Chondrocyte (in vitro differentiated cells): ENCODE measurements at regions not wholly inside any gene's neighbourhood (a gene's known extent, or its start where the extent isn't known, plus 50 kb on each side); places are given as distances from the start of the nearest gene placed in this dataset.

ENCODE experiments used
- DNase-seq: peaks from one replicate; pipeline ENCODE4 v3.0.0; 2021; ENCODE audit warnings: mixed read lengths, low spot score
- H3K27ac Mint-ChIP-seq: one replicate; pipeline ENCODE4 v1.8.0; 2021; ENCODE audit warnings: mild to moderate bottlenecking, moderate library complexity, mixed read lengths; ENCODE audit not compliant: unreplicated experiment
- H3K27me3 Mint-ChIP-seq: 2 replicates; pipeline ENCODE4 v1.8.0; 2021; ENCODE audit warnings: low read depth, mixed read lengths
- H3K36me3 Mint-ChIP-seq: 2 replicates; pipeline ENCODE4 v1.8.0; 2021; ENCODE audit warnings: low read depth, mixed read lengths
- H3K4me1 Mint-ChIP-seq: 2 replicates; pipeline ENCODE4 v1.8.0; 2021; ENCODE audit warnings: low read depth, mild to moderate bottlenecking, mixed read lengths
- H3K4me3 Mint-ChIP-seq: one replicate; pipeline ENCODE4 v1.8.0; 2021; ENCODE audit warnings: mild to moderate bottlenecking, moderate library complexity, mixed read lengths; ENCODE audit not compliant: unreplicated experiment
- H3K9me3 Mint-ChIP-seq: 2 replicates; pipeline ENCODE4 v1.8.0; 2021; ENCODE audit warnings: low read depth, mixed read lengths
- TF ChIP-seq, protein P1 (sequence below): fragments of 200-600 bp; sonication (generic); IDR thresholded peaks from 2 replicates; pipeline ENCODE4 v1.5.0; 2021; ENCODE audit warnings: antibody characterized with exemption, mild to moderate bottlenecking, moderate library complexity

DNA sequence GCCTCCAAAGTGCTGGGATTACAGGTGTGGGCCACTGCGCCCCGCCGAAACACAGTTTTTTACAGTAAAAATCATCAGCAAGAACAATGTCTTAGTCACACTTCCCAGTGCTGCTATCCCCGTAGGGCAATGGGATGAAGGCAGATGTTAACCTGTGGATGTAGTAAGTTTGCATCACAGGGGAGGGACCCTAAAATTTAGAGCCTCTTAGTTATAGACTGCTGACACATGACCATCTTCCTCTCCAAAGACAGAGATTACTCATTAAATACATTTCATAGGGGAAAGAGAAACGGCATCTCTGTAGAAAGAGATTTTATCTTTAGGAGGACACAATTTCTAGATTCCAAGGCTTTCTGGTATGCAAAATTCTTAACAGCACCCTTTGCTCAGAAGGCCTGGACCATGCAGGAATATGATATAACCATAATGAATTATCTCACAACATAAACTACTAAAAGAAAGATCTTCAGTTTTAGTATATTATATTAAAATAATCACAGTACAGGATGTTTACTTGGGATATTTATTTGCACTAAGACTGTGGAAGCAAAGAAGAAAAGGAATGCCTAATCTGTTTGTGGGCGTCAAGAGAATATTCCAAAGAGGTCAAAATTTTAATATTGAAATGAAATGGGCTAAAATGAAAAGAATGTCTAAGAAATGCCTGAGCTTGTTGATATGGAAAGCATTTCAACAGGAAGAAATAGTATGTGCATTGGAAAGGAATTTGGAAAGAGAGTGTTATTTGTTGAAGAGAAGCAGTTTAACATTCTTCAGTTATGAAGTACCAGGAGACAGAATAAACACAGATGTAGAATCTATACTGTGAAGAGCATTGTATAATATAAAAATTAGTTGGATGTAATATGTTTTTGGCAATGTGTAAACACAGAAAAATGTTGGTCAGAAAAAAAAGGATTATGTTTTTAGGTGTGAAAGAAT is 1228.3 kb upstream of the CHAC2 start:
- Mint-ChIP-seq H3K27me3 (no peaks in the 10 kb centered on the region), H3K36me3 (no peaks in the 10 kb centered on the region), H3K4me3 (no peak overlapping the region), H3K9me3 (peaks cover 1% of the 10 kb centered on the region), H3K27ac (peak overlapping the region; percentile 8), H3K4me1 (peaks cover 17% of the 10 kb centered on the region)
- no peak for DNase-seq
- TF ChIP-seq, protein P1, sequence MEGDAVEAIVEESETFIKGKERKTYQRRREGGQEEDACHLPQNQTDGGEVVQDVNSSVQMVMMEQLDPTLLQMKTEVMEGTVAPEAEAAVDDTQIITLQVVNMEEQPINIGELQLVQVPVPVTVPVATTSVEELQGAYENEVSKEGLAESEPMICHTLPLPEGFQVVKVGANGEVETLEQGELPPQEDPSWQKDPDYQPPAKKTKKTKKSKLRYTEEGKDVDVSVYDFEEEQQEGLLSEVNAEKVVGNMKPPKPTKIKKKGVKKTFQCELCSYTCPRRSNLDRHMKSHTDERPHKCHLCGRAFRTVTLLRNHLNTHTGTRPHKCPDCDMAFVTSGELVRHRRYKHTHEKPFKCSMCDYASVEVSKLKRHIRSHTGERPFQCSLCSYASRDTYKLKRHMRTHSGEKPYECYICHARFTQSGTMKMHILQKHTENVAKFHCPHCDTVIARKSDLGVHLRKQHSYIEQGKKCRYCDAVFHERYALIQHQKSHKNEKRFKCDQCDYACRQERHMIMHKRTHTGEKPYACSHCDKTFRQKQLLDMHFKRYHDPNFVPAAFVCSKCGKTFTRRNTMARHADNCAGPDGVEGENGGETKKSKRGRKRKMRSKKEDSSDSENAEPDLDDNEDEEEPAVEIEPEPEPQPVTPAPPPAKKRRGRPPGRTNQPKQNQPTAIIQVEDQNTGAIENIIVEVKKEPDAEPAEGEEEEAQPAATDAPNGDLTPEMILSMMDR = no peak

DNA sequence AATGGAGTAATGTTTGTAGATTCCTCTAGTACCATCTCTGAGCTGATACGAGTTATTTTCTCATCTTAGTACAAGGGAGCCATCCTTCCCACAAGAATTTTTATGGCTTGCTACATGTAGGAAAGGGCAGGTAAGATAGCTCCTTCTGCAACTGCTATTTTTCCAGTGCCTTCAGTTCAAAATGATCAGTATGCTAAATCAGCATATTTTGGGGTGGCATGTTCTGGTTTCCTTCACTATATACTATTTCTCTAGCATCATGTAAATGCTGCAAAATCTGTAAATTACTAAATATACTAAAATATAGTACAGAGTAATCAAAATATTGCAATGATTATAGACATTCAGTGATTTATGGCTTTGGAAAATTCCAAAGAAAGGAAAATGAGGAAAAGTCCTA is 1230.0 kb upstream of the CHAC2 start:
- DNase-seq = no peak
- no peaks in the 10 kb centered on the region for H3K36me3 Mint-ChIP-seq
- no peak overlapping the region for H3K4me3 Mint-ChIP-seq
- TF ChIP-seq, protein P1 = no peak
- H3K27me3 Mint-ChIP-seq = no peaks in the 10 kb centered on the region
- H3K27ac Mint-ChIP-seq = no peak overlapping the region
- peaks cover 22% of the 10 kb centered on the region for H3K4me1 Mint-ChIP-seq
- H3K9me3 Mint-ChIP-seq = no peaks in the 10 kb centered on the region

DNA sequence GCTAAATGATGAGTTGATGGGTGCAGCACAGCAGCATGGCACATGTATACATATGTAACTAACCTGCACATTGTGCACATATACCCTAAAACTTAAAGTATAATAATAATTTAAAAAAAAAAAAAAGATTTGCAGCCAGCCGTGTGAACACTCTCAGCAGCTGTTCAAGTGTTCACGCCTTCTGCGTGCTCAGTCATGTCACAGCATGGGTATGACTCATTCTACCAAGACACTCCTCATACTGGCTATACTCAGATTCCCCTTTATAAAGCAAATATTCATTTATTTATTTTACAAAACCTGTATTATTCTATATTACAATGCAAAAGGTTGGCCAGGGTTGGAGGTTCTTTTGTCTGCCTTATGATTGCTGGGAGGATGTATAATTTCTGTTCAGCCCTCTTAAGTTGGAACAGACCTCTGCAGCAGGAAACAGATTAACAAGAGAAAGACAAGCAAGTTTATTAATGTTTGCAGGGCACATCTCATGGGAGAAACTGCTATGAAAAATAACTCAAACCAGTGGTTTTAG is 1230.6 kb upstream of the CHAC2 start:
- TF ChIP-seq, protein P1 = no peak
- DNase-seq = no peak
- peak overlapping the region; percentile 25 for H3K27ac Mint-ChIP-seq
- peaks cover 28% of the 10 kb centered on the region for H3K4me1 Mint-ChIP-seq
- H3K9me3 Mint-ChIP-seq = no peaks in the 10 kb centered on the region
- H3K4me3 Mint-ChIP-seq = no peak overlapping the region
- no peaks in the 10 kb centered on the region for H3K27me3 Mint-ChIP-seq
- no peaks in the 10 kb centered on the region for H3K36me3 Mint-ChIP-seq

DNA sequence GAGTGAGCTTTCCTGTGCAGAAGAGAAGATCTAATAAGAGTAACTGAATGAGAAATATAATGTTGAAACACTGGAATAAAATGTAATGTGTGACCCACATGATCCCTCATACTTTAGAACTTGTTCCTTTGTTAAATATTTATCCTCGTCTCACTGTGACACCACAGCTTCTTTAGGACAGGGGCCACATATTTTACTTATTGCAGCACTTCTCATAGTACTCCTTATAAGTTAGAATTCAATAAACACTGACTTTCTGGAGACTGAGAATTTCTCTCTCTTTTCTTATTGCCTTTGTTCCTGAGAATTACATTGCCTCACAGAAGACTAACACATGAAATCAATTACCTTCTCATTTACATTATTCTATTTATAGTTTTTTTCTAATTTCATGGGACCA is 1234.6 kb upstream of the CHAC2 start:
- peak overlapping the region; percentile 22 for H3K27ac Mint-ChIP-seq
- TF ChIP-seq, protein P1 = no peak

DNA sequence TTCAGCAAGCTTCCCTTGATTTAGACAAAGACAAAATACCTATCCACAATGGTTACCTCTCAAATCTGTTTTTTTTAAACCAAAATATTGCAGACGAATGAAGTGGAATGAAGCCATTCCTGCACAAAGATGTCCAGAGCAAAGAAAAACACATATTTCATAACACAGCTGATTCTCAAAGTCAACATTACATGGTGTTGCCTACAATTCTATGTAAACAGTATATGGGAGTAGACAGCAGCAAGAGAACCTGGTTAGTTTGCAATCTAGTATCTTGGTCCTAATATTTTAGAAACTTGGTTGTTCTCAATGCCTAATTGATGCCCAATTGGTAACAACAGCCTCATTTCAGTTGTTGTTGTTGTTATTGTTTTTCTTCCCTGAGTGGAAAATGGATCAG is 1240.9 kb upstream of the CHAC2 start:
- peaks cover 4% of the 10 kb centered on the region for H3K4me1 Mint-ChIP-seq
- H3K9me3 Mint-ChIP-seq = no peaks in the 10 kb centered on the region
- TF ChIP-seq, protein P1 = no peak
- no peak overlapping the region for H3K4me3 Mint-ChIP-seq
- H3K36me3 Mint-ChIP-seq = no peaks in the 10 kb centered on the region
- DNase-seq = no peak
- peak overlapping the region; percentile 5 for H3K27ac Mint-ChIP-seq
- H3K27me3 Mint-ChIP-seq = no peaks in the 10 kb centered on the region

More for the DNA sequence above, 1234.6 kb upstream of the CHAC2 start:
- H3K36me3 Mint-ChIP-seq = no peaks in the 10 kb centered on the region
- no peaks in the 10 kb centered on the region for H3K9me3 Mint-ChIP-seq
- no peaks in the 10 kb centered on the region for H3K27me3 Mint-ChIP-seq
- no peak for DNase-seq
- no peak overlapping the region for H3K4me3 Mint-ChIP-seq
- peaks cover 15% of the 10 kb centered on the region for H3K4me1 Mint-ChIP-seq
